SK-N-SH (cell line): ENCODE measurements at regions not wholly inside any gene's neighbourhood (a gene's known extent, or its start where the extent isn't known, plus 50 kb on each side); places are given as distances from the start of the nearest gene placed in this dataset.

ENCODE experiments used
- CTCF ChIA-PET: fragments of 300-600, 350-600 bp; formaldehyde crosslinking; extraction: SDS; loops from one replicate; lab custom pipeline; 2021; lab: Yijun Ruan, JAX
- POLR2A ChIA-PET: fragments of 350-600 bp; sonication (Branson Sonifier 250); formaldehyde crosslinking; extraction: SDS; loops from one replicate; lab custom pipeline; 2020; ENCODE audit warnings: antibody characterized with exemption, inconsistent platforms; lab: Yijun Ruan, JAX
- DNase-seq: peaks from one replicate; pipeline ENCODE4 v3.0.0; 2012
- H2AFZ ChIP-seq: fragments of 200-600 bp; sonication (generic); 2 replicates; pipeline ENCODE4 v1.8.1; 2016; ENCODE audit warnings: antibody characterized with exemption, mild to moderate bottlenecking, low read depth
- H3F3A ChIP-seq: fragments of 200-600 bp; sonication (generic); replicated peaks from 2 replicates; pipeline ENCODE3; 2016; ENCODE audit warnings: antibody characterized with exemption, mild to moderate bottlenecking; ENCODE audit not compliant: insufficient read depth
- H3K27ac ChIP-seq, 2 experiments: fragments of 200-500 bp in 1 of 2; fragments of 200-600 bp in 1 of 2; sonication (Bioruptor generic) in 1 of 2; sonication (generic), shearing (Covaris generic) in 1 of 2; 2 replicates each; pipeline versions ENCODE4 v1.5.1 to v1.6.1; 2014 to 2016; ENCODE audit warnings: low read depth in 2 of 2, inconsistent platforms in 1 of 2, low read length in 1 of 2, mild to moderate bottlenecking in 1 of 2, mixed read lengths in 1 of 2
- H3K27me3 ChIP-seq: fragments of 200-600 bp; sonication (generic), shearing (Covaris generic); 2 replicates; pipeline ENCODE4 v1.6.1; 2016; ENCODE audit warnings: mixed run types; ENCODE audit not compliant: insufficient read depth
- H3K36me3 ChIP-seq, 2 experiments: fragments of 200-500 bp in 1 of 2; fragments of 200-600 bp in 1 of 2; sonication (Bioruptor generic) in 1 of 2; sonication (generic) in 1 of 2; replicated peaks in 1 of 2; 2 replicates each; pipeline versions ENCODE3 to v1.5.1; 2014 to 2016; ENCODE audit warnings: low read length in 1 of 2, mild to moderate bottlenecking in 1 of 2; ENCODE audit not compliant: insufficient read depth in 2 of 2, control insufficient read depth in 1 of 2
- H3K4me1 ChIP-seq, 2 experiments: fragments of 200-500 bp in 1 of 2; fragments of 200-600 bp in 1 of 2; sonication (Bioruptor generic) in 1 of 2; sonication (generic), shearing (Covaris generic) in 1 of 2; 2 replicates each; pipeline versions ENCODE4 v1.5.1 to v1.6.1; 2014 to 2016; ENCODE audit warnings: low read depth in 1 of 2, low read length in 1 of 2, mixed run types in 1 of 2; ENCODE audit not compliant: insufficient read depth in 2 of 2, control insufficient read depth in 1 of 2
- H3K4me2 ChIP-seq: fragments of 200-600 bp; sonication (generic), shearing (Covaris generic); 2 replicates; pipeline ENCODE4 v1.6.1; 2017; ENCODE audit warnings: mixed run types
- H3K4me3 ChIP-seq, 2 experiments: fragments of 200-500 bp in 1 of 2; fragments of 200-600 bp in 1 of 2; sonication (Bioruptor generic) in 1 of 2; sonication (generic), shearing (Covaris generic) in 1 of 2; 2 replicates each; pipeline versions ENCODE4 v1.5.1 to v1.8.1; 2014 to 2016; ENCODE audit warnings: low read depth in 2 of 2, inconsistent platforms in 1 of 2, low read length in 1 of 2, mild to moderate bottlenecking in 1 of 2, mixed read lengths in 1 of 2, moderate library complexity in 1 of 2
- H3K79me2 ChIP-seq: fragments of 200-600 bp; sonication (generic); 2 replicates; pipeline ENCODE4 v1.8.1; 2017; ENCODE audit warnings: mild to moderate bottlenecking; ENCODE audit not compliant: insufficient read depth
- H3K9ac ChIP-seq: fragments of 200-600 bp; sonication (generic); 2 replicates; pipeline ENCODE4 v1.6.1; 2017; ENCODE audit warnings: mixed run types
- H3K9me2 ChIP-seq: fragments of 200-600 bp; sonication (generic); 2 replicates; pipeline ENCODE4 v1.6.1; 2017; ENCODE audit warnings: mixed run types
- H3K9me3 ChIP-seq: fragments of 200-600 bp; sonication (generic); 2 replicates; pipeline ENCODE4 v1.6.1; 2017; ENCODE audit warnings: mixed run types, mild to moderate bottlenecking, moderate library complexity
- H4K20me1 ChIP-seq: fragments of 200-600 bp; sonication (generic); 2 replicates; pipeline ENCODE4 v1.6.1; 2017; ENCODE audit warnings: mild to moderate bottlenecking, mixed run types; ENCODE audit not compliant: insufficient read depth
- CHD2 ChIP-seq: fragments of 150-350 bp; IDR thresholded peaks from 2 replicates; pipeline ENCODE4 v1.6.1; 2018; ENCODE audit warnings: low read length; ENCODE audit not compliant: partially characterized antibody
- EP300 ChIP-seq, 2 experiments: IDR thresholded peaks; 2 replicates each; pipeline versions ENCODE4 v1.4.0 to v1.6.1; 2012; ENCODE audit warnings: borderline replicate concordance in 1 of 2, low read depth in 1 of 2, low read length in 1 of 2
- FOXJ3 ChIP-seq: sonication (generic); formaldehyde crosslinking; IDR thresholded peaks from 2 replicates; pipeline ENCODE4 v1.5.1; 2020; ENCODE audit warnings: mild to moderate bottlenecking, missing genetic modification reagents
- GABPA ChIP-seq: IDR thresholded peaks from 2 replicates; pipeline ENCODE4 v1.4.0; 2012; ENCODE audit warnings: low read depth, mild to moderate bottlenecking
- GATA2 ChIP-seq: sonication (generic); formaldehyde crosslinking; IDR thresholded peaks from 2 replicates; pipeline ENCODE4 v1.5.0; 2020; ENCODE audit warnings: mild to moderate bottlenecking, missing genetic modification reagents
- IRF3 ChIP-seq: fragments of 150-350 bp; IDR thresholded peaks from 2 replicates; pipeline ENCODE4 v1.6.1; 2016; ENCODE audit warnings: mild to moderate bottlenecking, low read depth, low read length
- MAX ChIP-seq: IDR thresholded peaks from 2 replicates; pipeline ENCODE4 v1.4.0; 2012; ENCODE audit warnings: low read depth
- MXI1 ChIP-seq: IDR thresholded peaks from 2 replicates; pipeline ENCODE4 v1.6.1; 2012; ENCODE audit warnings: mild to moderate bottlenecking, low read depth, low read length, improper control_type of control experiment
- NRF1 ChIP-seq: IDR thresholded peaks from 2 replicates; pipeline ENCODE4 v1.6.1; 2012; ENCODE audit warnings: low read depth, mild to moderate bottlenecking, low read length
- POLR2AphosphoS5 ChIP-seq: IDR thresholded peaks from 2 replicates; pipeline ENCODE4 v1.6.1; 2012; ENCODE audit warnings: low read depth, low read length
- TAF1 ChIP-seq: IDR thresholded peaks from 2 replicates; pipeline ENCODE4 v1.6.1; 2012; ENCODE audit warnings: low read depth, mild to moderate bottlenecking, low read length, moderate library complexity, borderline replicate concordance
- TCF12 ChIP-seq: IDR thresholded peaks from 2 replicates; pipeline ENCODE4 v1.4.0; 2012
- USF2 ChIP-seq: fragments of 150-350 bp; IDR thresholded peaks from 2 replicates; pipeline ENCODE4 v1.6.1; 2017; ENCODE audit warnings: antibody characterized with exemption, low read length, low read depth, borderline replicate concordance
- WGBS: methylation state at CpG from one replicate; pipeline ENCODE4 v1.1.6; 2017; ENCODE audit warnings: low lambda C conversion rate; 5-methylcytosine and 5-hydroxymethylcytosine counted together

- POLR2A ChIA-PET = no interaction called here
- H3K9ac ChIP-seq = no peak overlapping the region
- H3K4me1 ChIP-seq = peaks cover 7 to 15% of the 10 kb centered on the region in 2 experiments; a peak in 3 of 4 replicates
- CTCF ChIA-PET = no interaction called here
- no peaks in the 10 kb centered on the region for H3K9me2 ChIP-seq
- WGBS = 75% methylated on average over 3 of the region's 3 CpGs
- TF ChIP-seq IRF3 = no peak
- TF ChIP-seq EP300 (IDR thresholded peaks at IDR 0.05; ENCODE audit: borderline replicate concordance in 1 of 2, low read depth in 1 of 2, low read length in 1 of 2) = no peak
- TF ChIP-seq MXI1 = no peak
- no peak for TF ChIP-seq NRF1
- TF ChIP-seq MAX = no peak
- no peak for TF ChIP-seq CHD2
- no peak for TF ChIP-seq FOXJ3 (CRISPR knock-in tag)
- TF ChIP-seq POLR2AphosphoS5 = no peak
- TF ChIP-seq GABPA = no peak
- TF ChIP-seq USF2 = no peak
- TF ChIP-seq GATA2 (CRISPR knock-in tag) = no peak
- TF ChIP-seq TCF12 = no peak
- no peak for TF ChIP-seq TAF1
- no peaks in the 10 kb centered on the region for H4K20me1 ChIP-seq
- H3K79me2 ChIP-seq = no peaks in the 10 kb centered on the region
- no peaks in the 10 kb centered on the region for H3K36me3 ChIP-seq
- H3K27ac ChIP-seq = peak overlapping the region in 1 of 2 experiments; percentile 16; a peak in 2 of 4 replicates
- H3K9me3 ChIP-seq = no peaks in the 10 kb centered on the region
- H3K27me3 ChIP-seq = no peaks in the 10 kb centered on the region
- no peak overlapping the region for H3K4me3 ChIP-seq
- DNase-seq = peak; percentile 7
- no peak overlapping the region for H2AFZ ChIP-seq
- H3K4me2 ChIP-seq = no peak overlapping the region
- peaks cover 9% of the 10 kb centered on the region for H3F3A ChIP-seq
Observed at GRCh38 chr5:164184158-164184557, 678.7 kb downstream of the MAT2B start.

- Histone ChIP-seq H3F3A (peaks cover 9% of the 10 kb centered on the region), H3K9me2 (no peaks in the 10 kb centered on the region), H3K27ac (peak overlapping the region in 1 of 2 experiments; percentile 2; a peak in 1 of 4 replicates), H3K4me3 (no peak overlapping the region), H3K9me3 (no peaks in the 10 kb centered on the region), H3K36me3 (no peaks in the 10 kb centered on the region), H2AFZ (no peak overlapping the region), H4K20me1 (no peaks in the 10 kb centered on the region), H3K4me2 (no peak overlapping the region), H3K4me1 (peaks cover 7 to 17% of the 10 kb centered on the region in 2 experiments; a peak in 3 of 4 replicates), H3K9ac (no peak overlapping the region), H3K27me3 (no peaks in the 10 kb centered on the region), H3K79me2 (no peaks in the 10 kb centered on the region)
- WGBS = 65% methylated on average over 5 of the region's 5 CpGs
- ChIA-PET CTCF (interaction anchor here (1.0 kb wide), 1 partner anchor 11 kb away, joined by 4 read pairs; no protein-coding TSS in a partner anchor), POLR2A (no interaction called here)
- no peak for DNase-seq
- TF ChIP-seq TCF12 = peak; percentile 16; the same call in 1 of the 2 replicates
- TF ChIP-seq TAF1 = no peak
- TF ChIP-seq GABPA = no peak
- TF ChIP-seq CHD2 = no peak
Observed at GRCh38 chr5:164185000-164185399, 679.6 kb downstream of the MAT2B start.
